HCT116 (cell line): ENCODE measurements at regions not wholly inside any gene's neighbourhood (a gene's known extent, or its start where the extent isn't known, plus 50 kb on each side); places are given as distances from the start of the nearest gene placed in this dataset.

Experiments
- ATAC-seq: fragments of 200-7000 bp; cut with Tn5 transposase; 2 replicates; pipeline ENCODE4 v1.9.1; 2020; ENCODE audit warnings: mild to moderate bottlenecking, moderate library complexity
- BruUV-seq: library from RNA; stranded (reverse); fragments of 400-500 nt; replicated peaks from 2 replicates; lab custom pipeline; 2021; lab: Mats Ljungman, UMichigan
- CTCF ChIA-PET: fragments of 300-600 bp; sonication (Branson Sonifier 250); formaldehyde crosslinking; loops from one replicate; lab custom pipeline; 2021; ENCODE audit warnings: antibody characterized with exemption; lab: Charles Lee
- POLR2A ChIA-PET: fragments of 300-600, 350-600 bp; sonication (Branson Sonifier 250); formaldehyde crosslinking; loops from one replicate; lab custom pipeline; 2021; ENCODE audit warnings: antibody characterized with exemption; lab: Charles Lee
- RAD21 ChIA-PET, 2 experiments: fragments of 300-600 bp; sonication (Branson Sonifier 250); formaldehyde crosslinking; loops; one replicate each; lab custom pipeline; 2023; ENCODE audit warnings: low total read pairs in 2 of 2; ENCODE audit not compliant: uncharacterized antibody in 2 of 2, unreplicated experiment in 2 of 2, low non-redundant PET in 1 of 2; lab: Charles Lee
- DNase-seq: peaks from one replicate; pipeline ENCODE4 v3.0.0-alpha.2; 2010; ENCODE audit warnings: low read depth, low spot score
- H2AFZ ChIP-seq: fragments of 200-600 bp; shearing (Covaris generic), sonication (generic); 2 replicates; pipeline ENCODE4 v1.6.1; 2017; ENCODE audit warnings: low read depth, mixed run types, mixed read lengths, antibody characterized with exemption, low read length; ENCODE audit not compliant: poor library complexity, severe bottlenecking
- H3K27ac ChIP-seq: 2 replicates; pipeline ENCODE4 v1.5.1; 2012; ENCODE audit warnings: low read depth, low read length
- H3K27me3 ChIP-seq: fragments of 200-600 bp; sonication (generic); 2 replicates; pipeline ENCODE4 v1.6.1; 2016; ENCODE audit warnings: mixed run types, low read length, mixed read lengths; ENCODE audit not compliant: insufficient read depth
- H3K36me3 ChIP-seq, 2 experiments: fragments of 200-500 bp in 1 of 2; fragments of 200-600 bp in 1 of 2; sonication (Bioruptor generic) in 1 of 2; sonication (generic) in 1 of 2; 2 replicates each; pipeline versions ENCODE4 v1.5.1 to v1.6.1; 2014 to 2016; ENCODE audit warnings: low read length in 2 of 2, inconsistent platforms in 1 of 2, mixed read lengths in 1 of 2, mixed run types in 1 of 2; ENCODE audit not compliant: insufficient read depth in 2 of 2, control insufficient read depth in 1 of 2
- H3K4me1 ChIP-seq, 2 experiments: fragments of 200-600 bp in 1 of 2; sonication (generic) in 1 of 2; 2 replicates each; pipeline versions ENCODE4 v1.5.1 to v1.6.1; 2012 to 2017; ENCODE audit warnings: low read length in 2 of 2, inconsistent platforms in 1 of 2, mild to moderate bottlenecking in 1 of 2, mixed read lengths in 1 of 2, mixed run types in 1 of 2, moderate library complexity in 1 of 2; ENCODE audit not compliant: insufficient read depth in 2 of 2, control insufficient read depth in 1 of 2
- H3K4me2 ChIP-seq: fragments of 200-600 bp; sonication (generic); 2 replicates; pipeline ENCODE4 v1.6.1; 2017; ENCODE audit warnings: mixed run types, low read length, mixed read lengths
- H3K4me3 ChIP-seq, 2 experiments: fragments of 200-600 bp in 1 of 2; sonication (generic) in 1 of 2; replicated peaks in 1 of 2; 2 replicates each; pipeline ENCODE4 v1.5.1; 2011 to 2016; ENCODE audit warnings: low read length in 2 of 2, control low read depth in 1 of 2, low read depth in 1 of 2, mild to moderate bottlenecking in 1 of 2, mixed read lengths in 1 of 2, mixed run types in 1 of 2
- H3K79me2 ChIP-seq: fragments of 200-600 bp; sonication (generic); 2 replicates; pipeline ENCODE4 v1.6.1; 2017; ENCODE audit warnings: mild to moderate bottlenecking, mixed run types, low read length, moderate library complexity, mixed read lengths; ENCODE audit not compliant: insufficient read depth
- H3K9ac ChIP-seq: fragments of 200-600 bp; sonication (generic); 2 replicates; pipeline ENCODE4 v1.6.1; 2016; ENCODE audit warnings: low read length, mixed read lengths
- H3K9me2 ChIP-seq: fragments of 200-600 bp; sonication (generic), shearing (Covaris generic); 2 replicates; pipeline ENCODE4 v1.6.1; 2017; ENCODE audit warnings: mixed run types, mild to moderate bottlenecking, moderate library complexity; ENCODE audit not compliant: insufficient read depth
- H3K9me3 ChIP-seq, 2 experiments: fragments of 200-500 bp in 1 of 2; fragments of 200-600 bp in 1 of 2; sonication (Bioruptor generic) in 1 of 2; sonication (generic) in 1 of 2; 2 replicates each; pipeline ENCODE4 v1.6.1; 2014 to 2017; ENCODE audit warnings: low read length in 2 of 2, mixed read lengths in 2 of 2, inconsistent platforms in 1 of 2, low read depth in 1 of 2, mild to moderate bottlenecking in 1 of 2, mixed run types in 1 of 2, moderate library complexity in 1 of 2; ENCODE audit not compliant: control insufficient read depth in 1 of 2, insufficient read depth in 1 of 2
- H4K20me1 ChIP-seq: fragments of 200-600 bp; sonication (generic), shearing (Covaris generic); 2 replicates; pipeline ENCODE4 v1.6.1; 2017; ENCODE audit warnings: mixed run types, mild to moderate bottlenecking, moderate library complexity; ENCODE audit not compliant: insufficient read depth
- CEBPB ChIP-seq: IDR thresholded peaks from 2 replicates; pipeline ENCODE4 v1.6.1; 2012; ENCODE audit warnings: low read depth
- EZH2 ChIP-seq: fragments of 200-600 bp; sonication (generic); IDR thresholded peaks from 2 replicates; pipeline ENCODE4 v1.6.1; 2017; ENCODE audit warnings: antibody characterized with exemption, mixed run types
- EZH2phosphoT487 ChIP-seq: fragments of 200-600 bp; IDR thresholded peaks from 2 replicates; pipeline ENCODE4 v1.6.1; 2018; ENCODE audit warnings: antibody characterized with exemption, borderline replicate concordance
- FOSL1 ChIP-seq: IDR thresholded peaks from 2 replicates; pipeline ENCODE4 v1.6.1; 2012; ENCODE audit warnings: low read depth
- JUND ChIP-seq: IDR thresholded peaks from 2 replicates; pipeline ENCODE4 v1.6.1; 2012
- POLR2A ChIP-seq: IDR thresholded peaks from 2 replicates; pipeline ENCODE4 v1.7.0; 2011; ENCODE audit warnings: borderline replicate concordance; ENCODE audit not compliant: insufficient read depth, insufficient read length; ENCODE audit errors: extremely low read depth
- POLR2AphosphoS5 ChIP-seq: IDR thresholded peaks from 2 replicates; pipeline ENCODE4 v1.6.1; 2011; ENCODE audit warnings: mild to moderate bottlenecking, low read depth, low read length, moderate library complexity
- SIN3A ChIP-seq: IDR thresholded peaks from 2 replicates; pipeline ENCODE4 v1.6.1; 2012; ENCODE audit warnings: low read depth
- SRF ChIP-seq: IDR thresholded peaks from 2 replicates; pipeline ENCODE4 v1.6.1; 2012; ENCODE audit warnings: low read depth
- ZFX ChIP-seq: fragments of 450-650 bp; IDR thresholded peaks from 2 replicates; pipeline ENCODE4 v1.6.1; 2017
- ZNF274 ChIP-seq: fragments of 200-500 bp; sonication (Bioruptor generic); IDR thresholded peaks from 2 replicates; pipeline ENCODE4 v1.6.1; 2014; ENCODE audit warnings: mild to moderate bottlenecking, low read depth, low read length, inconsistent platforms
- intact Hi-C: fragments of 100-400 bp; cut with micrococcal nuclease; formaldehyde crosslinking; loops from 2 replicates; pipeline ENCODE4 v1.10.0; 2022
- TF ChIP-seq, protein P1 (sequence below): IDR thresholded peaks from 2 replicates; pipeline ENCODE4 v1.6.1; 2012; ENCODE audit warnings: low read depth
- TF ChIP-seq, protein P2 (sequence below): IDR thresholded peaks from 2 replicates; pipeline ENCODE4 v1.6.1; 2012

DNA sequence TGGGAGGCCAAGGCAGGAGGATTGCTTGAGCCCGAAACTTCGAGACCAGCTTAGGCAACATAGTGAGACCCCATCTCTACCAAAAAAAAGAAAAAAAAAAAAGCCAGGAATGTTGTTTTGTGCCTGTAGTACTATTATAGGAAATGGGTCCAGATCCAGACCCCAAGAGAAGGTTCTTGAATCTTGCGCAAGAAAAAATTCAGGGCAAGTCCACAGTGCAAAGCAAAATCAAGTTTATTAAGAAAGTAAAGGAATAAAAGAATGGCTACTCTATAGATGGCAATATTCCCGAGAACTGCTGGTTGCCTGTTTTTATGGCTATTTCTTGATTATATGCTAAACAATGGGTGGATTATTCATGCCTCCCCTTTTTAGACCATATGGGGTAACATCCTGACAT, 51.2 kb upstream of the RDX start:
- CTCF ChIA-PET, result no interaction called here
- H3K9ac ChIP-seq, result no peak overlapping the region
- no peak overlapping the region for H3K4me2 ChIP-seq
- peaks cover 2 to 4% of the 10 kb centered on the region in 2 experiments; a peak in 2 of 4 replicates for H3K4me1 ChIP-seq
- H3K9me2 ChIP-seq, result no peaks in the 10 kb centered on the region
- POLR2A ChIA-PET, result no interaction called here
- no peak overlapping the region for H2AFZ ChIP-seq
- H3K27me3 ChIP-seq, result no peaks in the 10 kb centered on the region
- intact Hi-C loops, result no loop called here
- H3K36me3 ChIP-seq, result 0 out of 4 replicates have a peak, but pooled peaks cover 0 to 3% of the 10 kb centered on the region in 2 experiments
- no peak for ATAC-seq
- no peaks in the 10 kb centered on the region for H4K20me1 ChIP-seq
- no peak overlapping the region for H3K27ac ChIP-seq
- DNase-seq, result no peak
- RAD21 ChIA-PET, result no interaction called here
- no peak overlapping the region for H3K4me3 ChIP-seq
- H3K9me3 ChIP-seq, result no peaks in the 10 kb centered on the region
- H3K79me2 ChIP-seq, result no peaks in the 10 kb centered on the region
- no peak for TF ChIP-seq POLR2AphosphoS5
- TF ChIP-seq FOSL1, result no peak
- TF ChIP-seq ZNF274, result no peak
- TF ChIP-seq, protein P1, sequence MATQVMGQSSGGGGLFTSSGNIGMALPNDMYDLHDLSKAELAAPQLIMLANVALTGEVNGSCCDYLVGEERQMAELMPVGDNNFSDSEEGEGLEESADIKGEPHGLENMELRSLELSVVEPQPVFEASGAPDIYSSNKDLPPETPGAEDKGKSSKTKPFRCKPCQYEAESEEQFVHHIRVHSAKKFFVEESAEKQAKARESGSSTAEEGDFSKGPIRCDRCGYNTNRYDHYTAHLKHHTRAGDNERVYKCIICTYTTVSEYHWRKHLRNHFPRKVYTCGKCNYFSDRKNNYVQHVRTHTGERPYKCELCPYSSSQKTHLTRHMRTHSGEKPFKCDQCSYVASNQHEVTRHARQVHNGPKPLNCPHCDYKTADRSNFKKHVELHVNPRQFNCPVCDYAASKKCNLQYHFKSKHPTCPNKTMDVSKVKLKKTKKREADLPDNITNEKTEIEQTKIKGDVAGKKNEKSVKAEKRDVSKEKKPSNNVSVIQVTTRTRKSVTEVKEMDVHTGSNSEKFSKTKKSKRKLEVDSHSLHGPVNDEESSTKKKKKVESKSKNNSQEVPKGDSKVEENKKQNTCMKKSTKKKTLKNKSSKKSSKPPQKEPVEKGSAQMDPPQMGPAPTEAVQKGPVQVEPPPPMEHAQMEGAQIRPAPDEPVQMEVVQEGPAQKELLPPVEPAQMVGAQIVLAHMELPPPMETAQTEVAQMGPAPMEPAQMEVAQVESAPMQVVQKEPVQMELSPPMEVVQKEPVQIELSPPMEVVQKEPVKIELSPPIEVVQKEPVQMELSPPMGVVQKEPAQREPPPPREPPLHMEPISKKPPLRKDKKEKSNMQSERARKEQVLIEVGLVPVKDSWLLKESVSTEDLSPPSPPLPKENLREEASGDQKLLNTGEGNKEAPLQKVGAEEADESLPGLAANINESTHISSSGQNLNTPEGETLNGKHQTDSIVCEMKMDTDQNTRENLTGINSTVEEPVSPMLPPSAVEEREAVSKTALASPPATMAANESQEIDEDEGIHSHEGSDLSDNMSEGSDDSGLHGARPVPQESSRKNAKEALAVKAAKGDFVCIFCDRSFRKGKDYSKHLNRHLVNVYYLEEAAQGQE, result no peak
- TF ChIP-seq, protein P2, sequence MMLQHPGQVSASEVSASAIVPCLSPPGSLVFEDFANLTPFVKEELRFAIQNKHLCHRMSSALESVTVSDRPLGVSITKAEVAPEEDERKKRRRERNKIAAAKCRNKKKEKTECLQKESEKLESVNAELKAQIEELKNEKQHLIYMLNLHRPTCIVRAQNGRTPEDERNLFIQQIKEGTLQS, result no peak
- no peak for TF ChIP-seq CEBPB
- no peak for TF ChIP-seq SIN3A
- no peak for TF ChIP-seq EZH2
- no peak for TF ChIP-seq JUND
- no peak for TF ChIP-seq EZH2phosphoT487
- no peak for TF ChIP-seq POLR2A
- TF ChIP-seq SRF, result no peak
- no peak for TF ChIP-seq ZFX
- TF ChIP-seq, all 23 proteins: peak for 0
- BruUV-seq, result no TSS peak
